ENCODE measurements at regions not wholly inside any gene's neighbourhood (a gene's known extent, or its start where the extent isn't known, plus 50 kb on each side); places are given as distances from the start of the nearest gene placed in this dataset.

GRCh38 chr6:37579444-37580067, 79.9 kb upstream of the CCDC167 start:
- TF ChIP-seq, protein P1, sequence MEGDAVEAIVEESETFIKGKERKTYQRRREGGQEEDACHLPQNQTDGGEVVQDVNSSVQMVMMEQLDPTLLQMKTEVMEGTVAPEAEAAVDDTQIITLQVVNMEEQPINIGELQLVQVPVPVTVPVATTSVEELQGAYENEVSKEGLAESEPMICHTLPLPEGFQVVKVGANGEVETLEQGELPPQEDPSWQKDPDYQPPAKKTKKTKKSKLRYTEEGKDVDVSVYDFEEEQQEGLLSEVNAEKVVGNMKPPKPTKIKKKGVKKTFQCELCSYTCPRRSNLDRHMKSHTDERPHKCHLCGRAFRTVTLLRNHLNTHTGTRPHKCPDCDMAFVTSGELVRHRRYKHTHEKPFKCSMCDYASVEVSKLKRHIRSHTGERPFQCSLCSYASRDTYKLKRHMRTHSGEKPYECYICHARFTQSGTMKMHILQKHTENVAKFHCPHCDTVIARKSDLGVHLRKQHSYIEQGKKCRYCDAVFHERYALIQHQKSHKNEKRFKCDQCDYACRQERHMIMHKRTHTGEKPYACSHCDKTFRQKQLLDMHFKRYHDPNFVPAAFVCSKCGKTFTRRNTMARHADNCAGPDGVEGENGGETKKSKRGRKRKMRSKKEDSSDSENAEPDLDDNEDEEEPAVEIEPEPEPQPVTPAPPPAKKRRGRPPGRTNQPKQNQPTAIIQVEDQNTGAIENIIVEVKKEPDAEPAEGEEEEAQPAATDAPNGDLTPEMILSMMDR (IDR thresholded peaks at IDR 0.05; ENCODE audit: poor library complexity), result no peak
- TF ChIP-seq EZH2 (IDR thresholded peaks at IDR 0.05; ENCODE audit: borderline replicate concordance) (no peak), EZH2phosphoT487 (IDR thresholded peaks at IDR 0.05; ENCODE audit: low read depth, severe bottlenecking, unreplicated experiment) (no peak)
